ENCODE measurements at regions not wholly inside any gene's neighbourhood (a gene's known extent, or its start where the extent isn't known, plus 50 kb on each side); places are given as distances from the start of the nearest gene placed in this dataset.

DNA sequence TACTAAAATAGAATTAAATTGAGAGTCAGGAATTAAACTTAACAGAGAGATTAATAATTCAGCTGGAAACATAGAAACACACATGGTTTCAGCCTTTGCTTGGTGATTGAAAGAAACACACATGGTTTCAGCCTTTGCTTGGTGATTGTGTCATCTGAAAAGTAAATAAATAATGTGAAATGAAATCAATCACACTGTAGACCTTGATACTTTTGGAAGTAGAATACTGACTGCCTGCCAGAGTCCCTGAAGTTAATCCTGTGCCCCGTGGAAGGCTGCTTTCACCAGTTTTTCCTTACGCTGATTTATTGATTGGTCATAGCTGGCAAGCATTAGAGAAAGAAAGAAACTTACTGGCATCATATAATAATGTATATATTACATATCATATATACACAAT lies 1252.7 kb upstream of the FAM98A start:
- no peak for DNase-seq
- Histone ChIP-seq H3K36me3 (no peaks in the 10 kb centered on the region), H3K9me3 (peaks cover 0 to 17% (median 5%) of the 10 kb centered on the region in 12 donors), H3K27me3 (no peaks in the 10 kb centered on the region), H3K27ac (no peak overlapping the region), H3K4me3 (no peak overlapping the region), H3K4me1 (no peaks in the 10 kb centered on the region)
- ATAC-seq = no peak
- 76 to 87% (median 80%) methylated on average over 2 of the region's 2 CpGs for WGBS, 4 donors
- TF ChIP-seq, protein P1, sequence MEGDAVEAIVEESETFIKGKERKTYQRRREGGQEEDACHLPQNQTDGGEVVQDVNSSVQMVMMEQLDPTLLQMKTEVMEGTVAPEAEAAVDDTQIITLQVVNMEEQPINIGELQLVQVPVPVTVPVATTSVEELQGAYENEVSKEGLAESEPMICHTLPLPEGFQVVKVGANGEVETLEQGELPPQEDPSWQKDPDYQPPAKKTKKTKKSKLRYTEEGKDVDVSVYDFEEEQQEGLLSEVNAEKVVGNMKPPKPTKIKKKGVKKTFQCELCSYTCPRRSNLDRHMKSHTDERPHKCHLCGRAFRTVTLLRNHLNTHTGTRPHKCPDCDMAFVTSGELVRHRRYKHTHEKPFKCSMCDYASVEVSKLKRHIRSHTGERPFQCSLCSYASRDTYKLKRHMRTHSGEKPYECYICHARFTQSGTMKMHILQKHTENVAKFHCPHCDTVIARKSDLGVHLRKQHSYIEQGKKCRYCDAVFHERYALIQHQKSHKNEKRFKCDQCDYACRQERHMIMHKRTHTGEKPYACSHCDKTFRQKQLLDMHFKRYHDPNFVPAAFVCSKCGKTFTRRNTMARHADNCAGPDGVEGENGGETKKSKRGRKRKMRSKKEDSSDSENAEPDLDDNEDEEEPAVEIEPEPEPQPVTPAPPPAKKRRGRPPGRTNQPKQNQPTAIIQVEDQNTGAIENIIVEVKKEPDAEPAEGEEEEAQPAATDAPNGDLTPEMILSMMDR (IDR thresholded peaks at IDR 0.05) = no peak
- TF ChIP-seq POLR2A (IDR thresholded peaks at IDR 0.05) = no peak
- intact Hi-C loops (cut with DNase I) = no loop called here

DNA sequence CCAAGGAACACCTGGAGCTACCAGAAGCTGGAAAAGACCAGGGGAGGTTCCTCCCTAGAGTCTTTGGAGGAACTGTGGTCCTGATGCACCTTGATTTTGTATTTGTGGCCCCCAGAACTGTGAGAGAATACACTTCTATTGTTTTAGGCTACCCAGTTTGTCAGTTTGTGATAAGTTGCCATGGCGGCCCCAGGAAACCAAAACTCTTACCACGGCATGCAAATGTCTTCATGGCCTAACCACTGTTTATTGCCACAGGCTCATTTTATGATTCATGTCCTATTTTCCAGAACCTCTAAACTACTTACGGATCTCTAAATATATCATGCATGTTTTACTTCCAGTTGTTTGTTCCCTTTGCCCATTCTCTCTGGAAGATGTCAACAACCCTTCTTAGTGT lies 1250.7 kb upstream of the FAM98A start:
- intact Hi-C loops (cut with DNase I) = no loop called here
- ATAC-seq (no peak), DNase-seq (no peak)
- no peaks in the 10 kb centered on the region for H3K27me3 ChIP-seq
- WGBS, 4 donors = 85 to 92% (median 89%) methylated on average over 3 of the region's 3 CpGs
- H3K9me3 ChIP-seq = peaks cover 0 to 4% (median 0%) of the 10 kb centered on the region in 12 donors
- no peaks in the 10 kb centered on the region for H3K36me3 ChIP-seq
- no peaks in the 10 kb centered on the region for H3K4me1 ChIP-seq
- no peak overlapping the region for H3K4me3 ChIP-seq
- no peak overlapping the region for H3K27ac ChIP-seq
- TF ChIP-seq POLR2A (IDR thresholded peaks at IDR 0.05) = no peak
- TF ChIP-seq, protein P1 (IDR thresholded peaks at IDR 0.05) = no peak

DNA sequence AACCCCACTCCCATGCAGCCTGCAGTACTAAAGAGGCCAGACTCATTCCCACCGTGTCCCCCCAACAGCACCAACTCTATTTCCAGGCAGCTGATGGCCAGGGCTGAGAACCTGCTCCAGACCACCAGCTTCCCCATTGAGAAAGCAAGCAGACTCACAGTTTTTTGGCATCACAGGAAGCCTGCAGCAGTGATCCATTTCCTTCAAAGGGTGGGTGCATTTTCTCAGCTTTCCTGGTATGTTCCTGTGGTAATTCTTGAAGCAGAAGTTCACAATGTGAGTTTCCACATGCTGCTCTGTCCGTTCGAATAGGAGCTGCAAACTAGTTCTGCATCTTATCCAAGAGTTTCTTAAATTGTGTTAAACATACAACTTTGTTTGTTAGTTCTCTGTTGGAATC lies 1249.6 kb upstream of the FAM98A start:
- ATAC-seq (no peak), DNase-seq (no peak)
- no peak overlapping the region for H3K4me3 ChIP-seq
- no peaks in the 10 kb centered on the region for H3K36me3 ChIP-seq
- H3K9me3 ChIP-seq = peaks cover 0 to 4% (median 0%) of the 10 kb centered on the region in 12 donors
- TF ChIP-seq, protein P1 (IDR thresholded peaks at IDR 0.05) = no peak
- no peak for TF ChIP-seq POLR2A (IDR thresholded peaks at IDR 0.05)
- WGBS, 4 donors = 51 to 65% (median 56%) methylated on average over 3 of the region's 3 CpGs
- intact Hi-C loops (cut with DNase I) = no loop called here
- H3K27me3 ChIP-seq = no peaks in the 10 kb centered on the region
- H3K27ac ChIP-seq = no peak overlapping the region
- no peaks in the 10 kb centered on the region for H3K4me1 ChIP-seq

DNA sequence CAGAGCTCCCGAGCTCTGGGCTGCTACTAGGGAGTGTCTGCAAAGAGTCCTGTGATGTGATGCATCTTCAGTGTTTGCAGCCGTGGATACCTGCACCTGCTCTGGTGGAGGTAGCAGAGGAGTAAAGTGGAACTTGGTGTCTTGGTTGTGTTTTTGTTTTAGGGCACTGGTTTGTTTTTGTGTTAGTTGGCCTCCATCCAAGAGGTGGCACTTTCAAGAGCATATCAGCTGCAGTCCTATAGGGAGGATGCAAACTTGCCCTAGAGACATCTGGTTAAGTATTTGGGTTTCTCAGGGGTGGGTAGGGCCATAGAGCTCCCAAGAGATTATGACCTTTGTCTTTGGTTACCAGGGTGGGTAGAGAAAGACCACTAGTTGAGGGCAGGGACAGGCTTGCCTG lies 1249.0 kb upstream of the FAM98A start:
- 61 to 89% (median 72%) methylated on average over 2 of the region's 2 CpGs for WGBS, 4 donors
- peaks cover 0 to 4% (median 0%) of the 10 kb centered on the region in 12 donors for H3K9me3 ChIP-seq
- TF ChIP-seq POLR2A (IDR thresholded peaks at IDR 0.05) = no peak
- TF ChIP-seq, protein P1 (IDR thresholded peaks at IDR 0.05) = no peak
- no peaks in the 10 kb centered on the region for H3K27me3 ChIP-seq
- H3K36me3 ChIP-seq = no peaks in the 10 kb centered on the region
- H3K4me1 ChIP-seq = no peaks in the 10 kb centered on the region
- intact Hi-C loops (cut with DNase I) = no loop called here
- DNase-seq (no peak), ATAC-seq (no peak)
- no peak overlapping the region for H3K27ac ChIP-seq
- H3K4me3 ChIP-seq = no peak overlapping the region
